Endothelial cell of umbilical vein (primary cell): ENCODE measurements at regions not wholly inside any gene's neighbourhood (a gene's known extent, or its start where the extent isn't known, plus 50 kb on each side); places are given as distances from the start of the nearest gene placed in this dataset.

ENCODE experiments used
- BruUV-seq: library from RNA; stranded (reverse); fragments of 400-500 nt; replicated peaks from 2 replicates; lab custom pipeline; 2021; lab: Mats Ljungman, UMichigan
- CTCF ChIA-PET: fragments of 300-600, 350-600 bp; sonication (Branson Sonifier 250); formaldehyde crosslinking; loops from one replicate; lab custom pipeline; 2021; ENCODE audit warnings: antibody characterized with exemption, inconsistent platforms; lab: Charles Lee
- POLR2A ChIA-PET: fragments of 300-600, 350-600 bp; sonication (Branson Sonifier 250); formaldehyde crosslinking; loops from one replicate; lab custom pipeline; 2021; ENCODE audit warnings: antibody characterized with exemption, inconsistent platforms; lab: Charles Lee
- DNase-seq: peaks from one replicate; pipeline ENCODE4 v3.0.0-alpha.2; 2011; ENCODE audit warnings: low read depth, low spot score
- FAIRE-seq: peaks from 2 replicates; lab custom pipeline; 2011; peaks lifted over from hg19 to GRCh38; lab: Jason Lieb, UNC
- H2AFZ ChIP-seq: 2 replicates; pipeline ENCODE4 v1.6.0; 2012; ENCODE audit warnings: low read depth, low read length, control low read depth, inconsistent platforms
- H3K27ac ChIP-seq: 2 replicates; pipeline ENCODE4 v1.5.1; 2011; ENCODE audit warnings: low read depth, mild to moderate bottlenecking, control low read depth, low read length, moderate library complexity; ENCODE audit not compliant: insufficient read depth
- H3K27me3 ChIP-seq, 2 experiments: 2 replicates each; pipeline versions ENCODE4 v1.6.0 to v1.6.1; 2011; ENCODE audit warnings: low read length in 2 of 2, mixed read lengths in 1 of 2; ENCODE audit not compliant: control insufficient read depth in 2 of 2, insufficient read depth in 2 of 2
- H3K36me3 ChIP-seq, 2 experiments: 2 replicates in 1 of 2; 3 replicates in 1 of 2; pipeline ENCODE4 v1.5.1; 2011; ENCODE audit warnings: low read length in 2 of 2, mild to moderate bottlenecking in 1 of 2, moderate library complexity in 1 of 2; ENCODE audit not compliant: control insufficient read depth in 2 of 2, insufficient read depth in 2 of 2; ENCODE audit errors: extremely low read depth in 1 of 2
- H3K4me1 ChIP-seq: 3 replicates; pipeline ENCODE4 v1.5.1; 2011; ENCODE audit warnings: mild to moderate bottlenecking, low read length; ENCODE audit not compliant: control insufficient read depth, insufficient read depth; ENCODE audit errors: extremely low read depth
- H3K4me2 ChIP-seq: 2 replicates; pipeline ENCODE4 v1.6.1; 2011; ENCODE audit warnings: low read length, control low read depth, mixed read lengths; ENCODE audit not compliant: insufficient read depth
- H3K4me3 ChIP-seq, 3 experiments: fragments of 200-600 bp in 1 of 3; sonication (generic), shearing (Covaris generic) in 1 of 3; replicated peaks in 1 of 3; 2 replicates each; pipeline ENCODE4 v1.5.1; 2011 to 2016; ENCODE audit warnings: control low read depth in 3 of 3, low read length in 3 of 3, mild to moderate bottlenecking in 2 of 3, inconsistent platforms in 1 of 3, low read depth in 1 of 3, moderate library complexity in 1 of 3; ENCODE audit not compliant: insufficient read depth in 1 of 3
- H3K79me2 ChIP-seq: 2 replicates; pipeline ENCODE4 v1.6.0; 2012; ENCODE audit warnings: low read length, inconsistent platforms; ENCODE audit not compliant: control insufficient read depth, insufficient read depth
- H3K9ac ChIP-seq: replicated peaks from 2 replicates; pipeline ENCODE3; 2011; ENCODE audit warnings: low read length, control low read depth; ENCODE audit not compliant: insufficient read depth; ENCODE audit errors: extremely low read depth
- H3K9me1 ChIP-seq: replicated peaks from 3 replicates; pipeline ENCODE4 v1.6.0; 2011; ENCODE audit warnings: mild to moderate bottlenecking, low read length; ENCODE audit not compliant: control insufficient read depth, insufficient read depth; ENCODE audit errors: extremely low read depth
- H3K9me3 ChIP-seq: replicated peaks from 2 replicates; pipeline ENCODE4 v1.5.1; 2012; ENCODE audit warnings: low read length, inconsistent platforms; ENCODE audit not compliant: control insufficient read depth, insufficient read depth
- H4K20me1 ChIP-seq: replicated peaks from 2 replicates; pipeline ENCODE3; 2011; ENCODE audit warnings: mild to moderate bottlenecking, low read length; ENCODE audit not compliant: control insufficient read depth, insufficient read depth; ENCODE audit errors: extremely low read depth
- EZH2 ChIP-seq: IDR thresholded peaks from 2 replicates; pipeline ENCODE4 v1.6.1; 2012; ENCODE audit warnings: borderline replicate concordance, low read depth, mild to moderate bottlenecking, moderate library complexity, low read length, inconsistent platforms; ENCODE audit not compliant: severe bottlenecking
- FOS ChIP-seq: IDR thresholded peaks from 2 replicates; pipeline ENCODE4 v1.6.1; 2011; ENCODE audit warnings: mild to moderate bottlenecking, low read length, moderate library complexity, borderline replicate concordance; ENCODE audit not compliant: insufficient read depth
- GATA2 ChIP-seq: IDR thresholded peaks from 2 replicates; pipeline ENCODE4 v1.7.0; 2011; ENCODE audit warnings: low read depth, mild to moderate bottlenecking, moderate library complexity, mixed read lengths, low read length; ENCODE audit not compliant: insufficient read length, insufficient read depth
- JUN ChIP-seq: IDR thresholded peaks from 2 replicates; pipeline ENCODE4 v1.6.1; 2011; ENCODE audit warnings: borderline replicate concordance, low read depth; ENCODE audit not compliant: insufficient read length, insufficient read depth
- MYC ChIP-seq: IDR thresholded peaks from one replicate; pipeline ENCODE4 v1.6.1; 2011; ENCODE audit warnings: mild to moderate bottlenecking, low read depth, low read length
- POLR2A ChIP-seq: IDR thresholded peaks from 2 replicates; pipeline ENCODE4 v1.6.1; 2012; ENCODE audit warnings: low read depth, mild to moderate bottlenecking, control low read depth, low read length
- POLR2AphosphoS5 ChIP-seq: IDR thresholded peaks from 2 replicates; pipeline ENCODE4 v1.6.1; 2012; ENCODE audit warnings: low read depth, mild to moderate bottlenecking, control low read depth, low read length, moderate library complexity; ENCODE audit not compliant: insufficient read depth
- dilution Hi-C: fragments of 300-500 bp; cut with MboI; formaldehyde crosslinking; loops from one replicate; pipeline ENCODE4 v1.15.0; 2019; ENCODE audit warnings: low sequenced_read_pairs; ENCODE audit not compliant: extremely low pct_ligation_motif_present
- intact Hi-C: fragments of 100-400 bp; cut with micrococcal nuclease; formaldehyde crosslinking; loops from one replicate; pipeline ENCODE4 v1.10.0; 2022
- TF ChIP-seq, protein P1 (sequence below), 2 donors: IDR thresholded peaks; 1 replicate in 1 of 2; 2 replicates in 1 of 2; pipeline ENCODE4 v1.5.1; 2011; ENCODE audit warnings: low read length in 2 of 2, mild to moderate bottlenecking in 2 of 2, moderate library complexity in 2 of 2, control low read depth in 1 of 2, inconsistent platforms in 1 of 2, low read depth in 1 of 2; ENCODE audit not compliant: insufficient read depth in 1 of 2; ENCODE audit errors: extremely low read depth in 1 of 2
- TF ChIP-seq, protein P2 (sequence below): IDR thresholded peaks from 2 replicates; pipeline ENCODE4 v1.6.1; 2011; ENCODE audit not compliant: insufficient read depth, insufficient read length

DNA sequence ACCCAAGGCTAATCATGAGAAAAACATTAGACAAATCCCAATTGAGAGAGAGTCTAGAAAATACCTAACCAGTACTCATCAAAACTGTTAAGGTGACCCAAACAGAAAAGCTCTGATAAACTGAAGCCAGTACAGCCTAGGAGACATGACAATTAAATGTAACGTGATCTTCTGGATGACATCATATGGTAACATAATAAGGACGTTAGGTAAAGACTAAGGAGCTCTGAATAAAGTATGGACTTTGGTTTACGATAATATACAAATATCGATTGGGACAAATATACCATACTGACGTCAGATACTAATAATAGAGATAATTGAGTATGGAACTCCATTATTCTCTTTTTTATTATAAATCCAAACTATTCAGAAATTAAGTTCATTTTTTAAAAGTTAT lies 561.1 kb upstream of the STEAP1 start:
- no peak overlapping the region for H3K4me2 ChIP-seq
- no TSS peak for BruUV-seq
- DNase-seq (no peak), FAIRE-seq (no peak)
- no peak overlapping the region for H2AFZ ChIP-seq
- no peaks in the 10 kb centered on the region for H4K20me1 ChIP-seq
- no peaks in the 10 kb centered on the region for H3K4me1 ChIP-seq
- H3K9me3 ChIP-seq, result peaks cover 2% of the 10 kb centered on the region
- H3K4me3 ChIP-seq, result no peak overlapping the region
- H3K79me2 ChIP-seq, result no peaks in the 10 kb centered on the region
- H3K27me3 ChIP-seq, result no peaks in the 10 kb centered on the region
- H3K9ac ChIP-seq, result no peak overlapping the region
- no peaks in the 10 kb centered on the region for H3K9me1 ChIP-seq
- POLR2A ChIA-PET, result no interaction called here
- CTCF ChIA-PET, result no interaction called here
- H3K36me3 ChIP-seq, result no peaks in the 10 kb centered on the region
- H3K27ac ChIP-seq, result no peak overlapping the region
- dilution Hi-C loops (no loop called here), intact Hi-C loops (no loop called here)
- TF ChIP-seq MYC (no peak), FOS (no peak), EZH2 (no peak), JUN (no peak), GATA2 (no peak), POLR2AphosphoS5 (no peak), POLR2A (no peak)
- TF ChIP-seq, protein P1, sequence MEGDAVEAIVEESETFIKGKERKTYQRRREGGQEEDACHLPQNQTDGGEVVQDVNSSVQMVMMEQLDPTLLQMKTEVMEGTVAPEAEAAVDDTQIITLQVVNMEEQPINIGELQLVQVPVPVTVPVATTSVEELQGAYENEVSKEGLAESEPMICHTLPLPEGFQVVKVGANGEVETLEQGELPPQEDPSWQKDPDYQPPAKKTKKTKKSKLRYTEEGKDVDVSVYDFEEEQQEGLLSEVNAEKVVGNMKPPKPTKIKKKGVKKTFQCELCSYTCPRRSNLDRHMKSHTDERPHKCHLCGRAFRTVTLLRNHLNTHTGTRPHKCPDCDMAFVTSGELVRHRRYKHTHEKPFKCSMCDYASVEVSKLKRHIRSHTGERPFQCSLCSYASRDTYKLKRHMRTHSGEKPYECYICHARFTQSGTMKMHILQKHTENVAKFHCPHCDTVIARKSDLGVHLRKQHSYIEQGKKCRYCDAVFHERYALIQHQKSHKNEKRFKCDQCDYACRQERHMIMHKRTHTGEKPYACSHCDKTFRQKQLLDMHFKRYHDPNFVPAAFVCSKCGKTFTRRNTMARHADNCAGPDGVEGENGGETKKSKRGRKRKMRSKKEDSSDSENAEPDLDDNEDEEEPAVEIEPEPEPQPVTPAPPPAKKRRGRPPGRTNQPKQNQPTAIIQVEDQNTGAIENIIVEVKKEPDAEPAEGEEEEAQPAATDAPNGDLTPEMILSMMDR (IDR thresholded peaks at IDR 0.05; ENCODE audit: extremely low read depth in 1 of 2, insufficient read depth in 1 of 2, low read depth in 1 of 2, low read length in 2 of 2), result no peak
- TF ChIP-seq, protein P2, sequence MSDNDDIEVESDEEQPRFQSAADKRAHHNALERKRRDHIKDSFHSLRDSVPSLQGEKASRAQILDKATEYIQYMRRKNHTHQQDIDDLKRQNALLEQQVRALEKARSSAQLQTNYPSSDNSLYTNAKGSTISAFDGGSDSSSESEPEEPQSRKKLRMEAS, result no peak
